Globus pallidus (tissue), 1 donor: ENCODE measurements at regions not wholly inside any gene's neighbourhood (a gene's known extent, or its start where the extent isn't known, plus 50 kb on each side); places are given as distances from the start of the nearest gene placed in this dataset.
A peak's percentile ranks its signal among the peaks of the same experiment; 100 is the strongest.

Source experiments
- DNase-seq: peaks from one replicate; pipeline ENCODE4 v3.0.0-alpha.2; 2015; ENCODE audit warnings: low spot score

DNA sequence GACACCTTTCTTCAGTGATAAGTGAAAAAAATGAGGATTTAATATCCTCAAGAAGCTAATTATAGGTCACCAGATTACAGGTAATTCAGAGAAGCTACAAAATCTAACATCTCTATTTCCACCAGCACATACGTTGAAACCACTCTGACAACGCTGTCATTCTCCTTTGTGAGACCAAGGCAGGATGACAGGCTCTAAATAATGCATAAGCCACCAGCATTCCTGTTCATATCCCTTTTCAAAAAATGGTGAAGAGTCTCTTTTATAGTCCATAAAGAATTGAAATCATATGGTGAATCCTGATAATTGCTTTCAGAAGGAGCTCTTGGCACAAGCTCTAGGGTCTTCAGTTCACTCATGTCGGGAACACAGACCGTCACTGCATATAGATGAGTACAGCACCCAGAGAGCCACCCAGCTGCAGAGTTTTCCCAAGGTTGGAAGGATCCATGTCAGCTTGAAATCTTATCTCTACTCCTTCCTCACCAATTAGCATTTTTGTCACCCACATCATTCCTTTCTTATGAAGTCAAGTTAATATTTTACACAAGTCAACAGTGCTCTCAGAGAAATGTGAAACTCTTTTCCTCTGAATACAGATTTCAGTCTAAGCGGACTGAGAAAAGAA, 431.4 kb downstream of the TBC1D4 start:
- DNase-seq, result no peak

DNA sequence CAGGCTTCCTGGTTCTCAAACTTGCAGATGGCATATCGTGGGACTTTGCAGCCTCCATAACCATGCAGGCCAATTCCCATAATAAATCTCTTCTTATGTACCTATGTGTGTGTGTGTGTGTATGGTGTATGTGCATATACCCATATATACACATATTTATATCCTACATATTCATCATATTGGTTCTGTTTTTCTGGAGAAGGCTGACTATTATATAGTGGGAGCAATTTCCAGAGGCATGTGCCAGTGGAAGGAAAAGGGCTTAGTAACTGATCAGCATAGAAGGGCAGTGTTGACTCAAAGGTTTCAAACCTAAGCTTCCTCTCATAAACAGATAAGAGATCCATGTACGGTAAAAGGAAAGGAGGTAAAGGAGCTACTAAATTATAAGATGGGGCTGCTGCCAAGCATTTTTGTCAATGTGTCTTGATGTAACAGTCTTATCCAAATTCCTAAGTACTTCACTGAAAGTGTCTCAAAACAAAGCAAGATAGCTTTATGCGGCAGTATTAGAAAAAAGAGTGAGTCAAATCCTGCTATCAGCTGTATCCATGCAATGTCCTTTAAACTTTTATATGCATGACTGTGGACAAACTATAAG, 432.1 kb downstream of the TBC1D4 start:
- DNase-seq, result no peak

DNA sequence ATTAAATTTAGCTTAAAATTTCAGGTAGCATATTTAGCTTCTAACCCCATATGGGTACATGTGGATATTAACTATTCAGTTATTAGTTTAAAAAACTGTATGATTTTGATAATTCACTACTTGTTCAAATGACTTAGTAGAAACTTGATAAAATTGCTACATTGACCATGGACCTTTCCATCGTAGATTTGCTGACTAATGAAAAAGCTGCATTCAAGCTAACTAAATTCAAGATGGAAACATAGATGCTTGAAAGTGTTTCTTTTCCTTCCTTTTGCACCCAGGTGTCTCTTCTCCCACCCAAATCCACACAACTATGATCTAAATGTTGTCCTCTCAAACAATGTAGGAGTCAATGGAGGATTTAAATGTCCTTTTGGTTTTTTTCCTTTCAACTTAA, 439.2 kb downstream of the TBC1D4 start:
- no peak for DNase-seq

DNA sequence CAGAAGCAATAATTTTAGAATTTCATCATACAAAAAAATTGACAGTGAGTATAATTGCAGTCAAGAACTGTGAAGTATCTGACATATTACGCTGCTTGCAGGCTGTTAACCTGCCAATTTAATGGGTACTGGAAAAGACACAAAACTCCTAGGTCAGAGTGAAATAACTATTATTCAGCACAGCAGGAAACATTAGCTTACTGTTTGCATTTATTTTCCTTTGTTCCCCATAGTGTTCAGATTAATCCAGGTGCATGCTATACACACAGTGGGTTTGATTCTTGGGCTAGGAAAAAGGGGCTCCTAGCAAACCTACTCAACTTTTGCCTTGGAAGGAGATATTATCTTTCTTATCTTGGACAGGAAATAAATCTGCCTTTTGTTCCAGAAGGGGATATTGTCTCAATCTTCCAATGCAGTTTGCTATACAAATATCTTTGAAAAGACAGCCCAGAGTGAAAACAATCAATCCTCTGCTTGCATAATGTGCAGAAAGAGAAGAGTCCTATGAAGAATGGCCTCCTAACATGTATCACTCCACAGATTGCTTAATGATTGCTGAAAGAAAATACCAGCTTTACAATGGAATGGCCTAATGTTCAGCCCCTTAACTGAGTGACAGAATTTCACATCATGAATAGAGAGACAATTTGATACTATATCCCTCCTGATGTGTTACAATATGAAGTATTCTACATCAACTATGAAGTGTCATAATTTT, 443.4 kb downstream of the TBC1D4 start:
- DNase-seq, result no peak

DNA sequence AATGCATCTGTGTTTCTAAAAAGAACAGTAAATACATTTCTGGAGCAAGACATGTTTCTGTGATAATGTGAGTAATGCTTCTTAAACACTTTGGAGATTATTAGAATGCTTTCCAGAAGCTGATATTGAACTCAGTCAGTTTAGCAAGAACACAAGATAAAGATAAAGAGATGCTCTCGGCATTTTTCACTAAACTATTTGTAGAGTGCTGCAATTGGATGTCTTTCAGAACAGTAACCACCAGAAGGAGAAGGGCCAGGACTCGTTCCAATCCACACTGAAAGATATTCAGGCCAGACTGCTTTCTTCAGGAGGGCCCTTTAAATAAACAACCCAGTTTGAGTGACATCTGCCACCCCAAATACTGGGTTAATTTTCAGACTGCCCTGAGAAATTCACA, 456.0 kb downstream of the TBC1D4 start:
- no peak for DNase-seq

DNA sequence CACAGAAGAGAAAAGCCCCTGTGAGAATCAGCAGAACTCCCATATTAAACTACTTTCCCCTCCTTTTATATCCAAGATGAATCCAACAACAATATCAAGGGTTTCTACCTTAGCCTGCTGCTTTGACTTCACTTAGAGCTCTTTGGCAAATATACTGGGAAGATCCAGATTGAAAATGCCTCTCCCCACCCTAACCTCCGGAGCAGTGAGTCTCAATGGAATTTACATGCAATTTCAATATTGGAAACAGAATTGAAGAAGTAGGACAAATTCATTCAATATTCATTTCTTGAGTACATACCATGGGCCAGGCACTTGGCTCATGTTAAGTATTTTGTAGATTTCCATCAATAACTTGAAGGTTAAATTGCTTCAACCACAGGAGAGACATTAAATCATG, 457.4 kb downstream of the TBC1D4 start:
- no peak for DNase-seq

DNA sequence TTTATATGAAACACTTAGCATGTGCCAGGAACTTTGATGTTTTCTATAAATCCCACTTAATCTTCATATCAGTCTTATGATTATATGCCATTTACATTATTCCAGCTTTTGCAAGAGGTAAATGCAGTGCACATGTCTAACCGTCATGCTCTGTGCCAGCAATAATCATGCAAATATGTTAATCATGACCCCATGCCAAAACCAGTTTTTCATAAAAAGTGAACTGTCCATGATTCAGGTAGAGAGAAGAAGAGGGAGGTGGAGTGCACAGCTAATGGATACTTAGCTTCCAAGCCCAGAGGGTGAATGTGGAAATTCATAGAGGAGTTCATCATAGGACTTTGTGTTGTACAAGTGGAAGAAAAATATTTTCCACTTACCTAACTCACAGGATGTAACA, 458.4 kb downstream of the TBC1D4 start:
- DNase-seq, result no peak

DNA sequence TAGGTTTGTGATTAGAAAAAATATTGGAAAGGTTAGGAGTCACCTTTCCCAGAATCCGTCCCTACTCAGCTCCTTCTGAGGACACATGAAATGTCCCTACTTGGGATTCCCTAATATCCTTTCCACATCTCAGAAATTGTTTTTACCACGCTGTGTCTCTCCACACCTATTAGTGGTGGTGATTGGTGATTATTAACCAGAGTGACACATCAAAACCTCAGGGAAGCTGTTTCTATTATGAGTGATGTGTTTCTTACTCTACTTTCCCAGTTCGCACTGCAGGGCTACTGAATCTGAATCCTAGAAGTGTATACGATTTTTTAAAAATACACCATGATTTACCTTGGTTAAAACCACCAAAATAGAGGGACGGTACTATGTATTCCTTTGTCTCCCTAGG, 460.8 kb downstream of the TBC1D4 start:
- no peak for DNase-seq

DNA sequence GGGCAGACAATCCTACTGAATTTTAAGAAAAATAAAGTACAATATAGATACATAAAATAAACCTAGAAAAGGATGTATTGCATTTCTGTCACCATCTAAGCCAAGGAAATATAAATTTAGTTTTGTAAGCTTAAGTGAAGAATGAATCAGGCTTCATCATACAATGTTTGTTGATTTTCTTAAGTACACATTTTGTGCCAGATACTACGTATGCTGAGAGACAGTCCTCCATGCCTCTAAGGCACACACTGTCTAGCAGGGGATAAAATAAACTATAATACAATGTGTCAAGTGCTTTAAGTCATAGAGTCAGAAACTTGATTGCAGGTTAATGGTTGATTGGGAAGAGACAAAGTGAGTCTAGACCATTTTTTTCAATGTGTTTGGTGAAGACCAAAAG, 465.7 kb downstream of the TBC1D4 start:
- DNase-seq, result no peak

DNA sequence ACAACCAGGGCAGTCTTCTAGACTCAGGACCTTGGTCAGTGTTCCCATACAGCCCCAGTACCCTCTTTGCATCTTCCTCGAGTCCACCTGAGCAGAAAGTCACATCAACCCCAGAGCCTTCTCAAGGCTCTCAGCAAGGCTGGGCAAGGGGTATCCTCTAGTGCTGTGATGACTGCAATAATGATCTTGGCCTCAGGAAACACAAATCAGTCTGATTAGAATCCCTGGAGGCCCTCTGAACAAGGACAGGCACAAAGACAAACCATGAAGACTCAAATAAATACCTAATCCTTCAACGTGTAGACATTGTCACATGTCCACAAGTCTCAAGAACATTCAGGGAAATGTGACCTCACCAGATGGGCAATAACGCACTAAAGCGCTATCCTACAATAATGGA, 468.2 kb downstream of the TBC1D4 start:
- no peak for DNase-seq

DNA sequence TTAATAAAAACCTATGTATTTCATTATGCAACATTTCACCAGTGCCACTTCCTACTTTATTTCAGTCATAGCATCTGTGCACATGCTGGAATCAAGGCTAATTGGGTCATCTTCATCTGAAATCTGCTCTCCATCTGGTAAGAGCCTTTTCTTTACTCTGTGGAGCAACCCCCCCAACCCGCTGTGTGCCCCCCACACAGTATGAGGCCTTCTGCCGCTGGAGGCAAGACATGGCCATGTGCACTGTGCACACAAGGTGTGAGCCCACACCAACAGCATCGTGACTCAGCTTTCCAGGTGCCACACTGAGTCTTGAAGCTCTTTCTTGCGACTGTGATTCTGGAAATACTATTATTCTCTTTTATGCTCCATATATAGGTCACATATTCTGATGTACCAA, 471.0 kb downstream of the TBC1D4 start:
- DNase-seq, result no peak

DNA sequence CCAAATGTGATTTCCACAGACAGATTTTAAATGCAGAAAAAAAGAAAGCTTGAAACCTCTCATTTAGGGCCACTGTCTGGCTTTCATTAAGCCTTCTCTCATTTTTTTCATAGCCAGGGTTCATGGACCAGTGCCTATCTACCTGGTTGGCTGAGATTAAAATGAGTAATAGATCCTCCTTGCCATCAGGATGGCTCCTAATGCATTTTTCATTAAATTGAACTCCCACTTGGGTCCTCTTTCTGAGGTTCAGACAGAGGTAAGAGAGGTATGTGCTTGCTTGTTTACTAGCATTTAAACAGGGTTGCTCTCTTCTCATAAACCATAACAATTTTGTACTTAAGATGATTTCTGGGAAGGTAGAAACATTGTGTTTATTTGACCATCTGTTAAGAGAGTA, 473.0 kb downstream of the TBC1D4 start:
- no peak for DNase-seq

DNA sequence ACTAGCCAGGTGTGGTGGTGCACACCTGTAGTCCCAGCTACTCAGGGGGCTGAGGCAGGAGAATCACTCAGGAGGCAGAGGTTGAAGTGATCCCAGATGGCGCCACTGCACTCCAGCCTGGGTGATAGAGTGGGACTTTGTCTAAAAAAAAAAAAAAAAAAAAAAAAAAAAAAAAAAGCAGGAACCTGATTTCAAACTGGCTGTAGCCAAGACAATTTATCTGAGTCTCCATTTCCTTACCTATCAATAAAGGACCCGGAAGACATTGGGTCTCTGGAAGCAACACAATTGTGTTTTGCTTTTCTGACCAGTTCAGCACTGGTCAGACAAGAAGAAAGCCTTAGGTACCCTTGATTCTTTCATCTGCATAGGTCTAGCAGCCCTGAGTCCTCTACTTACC, 491.0 kb downstream of the TBC1D4 start:
- DNase-seq, result no peak

DNA sequence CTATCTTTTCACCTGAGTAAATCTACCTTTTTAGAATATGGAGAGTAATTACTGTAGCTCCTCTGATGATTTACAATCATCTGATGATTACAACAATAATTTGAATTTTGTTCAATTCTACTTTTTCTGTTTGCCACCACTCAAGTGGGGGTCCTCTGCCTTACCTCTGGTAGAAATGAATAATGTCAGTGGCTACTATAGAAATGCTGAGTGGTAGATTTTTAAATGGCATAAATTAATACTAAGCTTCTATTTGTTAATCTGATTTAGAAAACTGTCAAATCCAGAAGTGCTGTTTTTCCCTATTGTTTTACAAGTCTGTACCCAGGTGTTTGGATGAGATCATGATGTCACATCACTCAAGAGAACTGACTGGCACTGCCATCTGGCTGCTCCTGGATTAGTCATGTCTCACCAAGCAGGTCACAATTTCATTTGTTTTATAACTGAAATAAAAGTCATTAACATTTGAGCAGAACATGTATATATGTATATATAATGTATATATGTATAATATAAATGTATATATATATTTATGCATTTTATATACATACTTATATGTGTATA, 494.8 kb downstream of the TBC1D4 start:
- DNase-seq, result no peak

DNA sequence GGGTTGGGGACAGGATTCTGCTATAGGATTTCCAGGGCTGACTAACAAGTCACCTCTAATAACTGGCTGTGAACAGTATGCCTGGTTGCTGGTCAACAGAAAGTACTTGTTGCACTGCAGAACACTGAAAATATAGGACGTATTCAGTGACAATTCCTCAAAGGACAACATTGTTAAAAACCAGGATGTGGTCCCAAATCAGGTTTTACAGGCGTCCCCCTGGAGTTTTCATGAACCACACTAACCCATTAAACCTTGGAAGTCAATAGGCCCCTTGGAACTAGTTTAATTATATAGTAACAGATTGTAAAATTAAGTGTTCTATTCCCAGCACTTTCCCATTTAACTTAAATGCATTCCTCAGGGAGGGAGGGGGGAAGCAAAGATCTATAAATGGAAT, 495.4 kb downstream of the TBC1D4 start:
- no peak for DNase-seq

DNA sequence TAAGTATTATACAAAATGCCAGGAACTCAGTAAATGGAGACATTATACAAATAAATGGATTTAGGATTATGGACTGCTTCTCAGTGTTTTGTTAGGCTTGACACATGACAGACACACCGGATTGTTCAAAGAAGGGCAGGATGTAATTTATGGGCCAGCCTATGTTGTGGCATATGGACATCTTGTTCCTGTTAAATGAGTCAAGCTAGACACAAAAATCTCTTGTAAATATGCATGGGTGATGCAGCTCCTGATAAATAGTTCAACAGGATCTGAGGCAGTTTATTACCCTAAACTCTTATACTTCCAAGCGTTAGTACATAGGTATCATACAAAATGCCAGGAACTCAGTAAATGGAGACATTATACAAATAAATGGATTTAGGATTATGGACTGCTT, 502.3 kb downstream of the TBC1D4 start:
- DNase-seq, result no peak

DNA sequence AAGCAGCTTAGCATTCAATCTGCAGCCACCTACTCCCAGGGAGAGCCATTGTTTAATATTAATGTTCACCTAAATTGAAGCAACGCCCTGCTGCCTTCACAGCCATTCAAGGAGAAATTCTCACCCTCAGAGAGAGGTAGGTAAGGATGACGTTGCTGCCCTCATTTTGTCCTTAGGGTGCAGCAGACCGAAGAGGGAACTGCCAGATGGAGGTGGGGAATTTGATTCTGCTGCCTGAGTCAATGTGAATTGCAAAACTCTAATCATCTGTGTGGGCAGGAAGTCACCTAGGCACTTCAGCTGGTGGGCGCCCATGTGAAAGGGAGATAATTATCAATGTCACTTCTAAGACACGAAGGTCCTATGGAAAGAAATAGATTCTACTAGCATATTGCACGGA, 503.4 kb downstream of the TBC1D4 start:
- DNase-seq, result no peak

DNA sequence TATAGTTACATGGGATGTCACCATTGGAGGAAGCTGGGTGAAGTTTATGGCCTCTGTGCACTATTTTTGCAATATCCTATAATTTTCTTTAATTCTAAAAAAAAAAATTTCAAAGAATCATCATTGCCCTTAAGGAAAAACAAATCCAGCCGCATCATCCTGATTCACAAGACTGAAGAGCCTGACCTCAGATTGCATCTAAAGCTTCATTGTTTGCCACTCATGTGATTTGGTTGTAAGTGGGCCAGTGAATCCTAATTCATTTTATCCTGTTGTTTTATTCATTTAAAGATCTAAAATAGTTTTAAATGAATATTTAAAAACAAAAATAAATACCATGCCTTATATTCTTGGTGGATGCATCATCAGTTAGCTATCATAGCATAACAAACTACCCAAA, 504.5 kb downstream of the TBC1D4 start:
- DNase-seq, result peak; percentile 40

DNA sequence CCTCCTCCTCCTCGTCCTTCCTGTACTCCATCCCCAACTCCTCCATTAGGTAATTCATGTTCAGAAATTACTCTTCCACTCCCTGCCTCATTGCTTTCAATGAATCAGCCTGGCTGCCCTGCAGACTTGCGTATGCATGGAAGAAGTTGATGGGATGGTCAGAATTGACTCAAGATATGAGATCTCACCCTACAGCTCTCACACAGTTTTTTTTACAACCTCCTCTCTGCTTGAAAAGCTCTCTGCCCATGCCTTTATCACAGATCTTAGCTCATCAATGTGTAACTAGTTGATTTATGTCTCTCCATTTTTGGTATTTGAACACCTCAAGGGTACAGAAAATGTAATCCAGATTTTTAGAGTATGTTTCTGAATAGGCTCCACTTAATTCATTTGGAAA, 506.9 kb downstream of the TBC1D4 start:
- no peak for DNase-seq

DNA sequence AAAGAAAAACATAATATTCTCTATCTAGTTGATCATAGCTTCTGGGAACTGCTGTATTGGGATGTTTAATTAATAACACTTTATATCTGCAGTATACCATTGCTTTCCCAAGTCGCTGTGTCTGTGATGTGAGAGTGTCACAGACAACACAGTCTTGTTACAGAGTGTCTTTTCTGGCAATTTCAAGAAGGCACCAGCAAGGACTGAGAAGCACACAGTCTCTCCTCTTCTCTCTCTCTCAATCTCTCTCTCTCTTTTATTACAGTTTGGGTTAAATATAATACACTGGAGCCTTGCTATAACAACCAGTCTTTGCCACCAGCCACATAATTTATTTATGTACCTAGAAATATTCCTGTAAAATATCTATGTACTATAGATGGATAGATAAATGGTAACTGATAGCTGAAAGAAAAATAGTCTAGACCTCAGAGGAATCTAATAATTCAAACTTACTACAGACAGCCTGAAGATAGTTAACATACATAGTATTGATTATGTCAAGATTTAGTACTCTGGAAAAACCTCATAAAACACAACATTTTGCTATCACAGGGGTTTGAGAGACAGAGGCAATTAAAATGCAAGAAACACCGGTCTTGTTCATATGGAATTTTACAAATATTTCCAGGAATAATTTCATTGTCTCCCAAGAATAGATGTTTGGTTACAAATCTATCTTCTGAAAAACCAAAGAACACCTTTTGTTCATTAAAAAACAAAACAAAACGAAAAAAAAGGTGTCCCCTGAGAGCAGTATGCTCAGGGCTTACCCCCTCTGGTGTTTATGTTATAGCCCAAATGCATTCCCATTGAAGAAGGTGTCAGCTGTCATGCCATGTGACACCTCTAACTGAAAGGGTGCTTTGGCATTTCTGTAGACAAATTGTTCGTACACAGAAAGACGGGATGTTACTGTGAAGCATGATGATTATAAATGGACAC, 507.8 kb downstream of the TBC1D4 start:
- no peak for DNase-seq

DNA sequence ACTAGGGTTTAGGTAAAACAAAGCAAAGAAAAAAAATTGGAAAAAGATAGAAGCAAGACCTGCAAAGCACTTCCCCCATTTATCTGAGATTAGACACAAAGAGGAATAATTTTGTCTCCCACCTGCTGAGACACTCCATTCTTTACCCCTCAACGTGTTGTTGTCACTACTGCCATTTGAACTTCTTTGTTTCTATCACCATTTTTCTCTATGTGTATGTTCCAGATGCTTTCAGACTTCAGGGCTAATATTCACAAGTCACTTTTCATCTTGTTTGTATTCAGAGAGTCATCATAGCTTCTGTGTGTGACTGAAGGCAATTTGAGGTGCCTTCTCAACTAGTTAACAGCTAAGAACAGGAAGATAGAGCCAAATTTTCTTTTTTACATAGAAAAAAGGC, 512.5 kb downstream of the TBC1D4 start:
- DNase-seq, result no peak

DNA sequence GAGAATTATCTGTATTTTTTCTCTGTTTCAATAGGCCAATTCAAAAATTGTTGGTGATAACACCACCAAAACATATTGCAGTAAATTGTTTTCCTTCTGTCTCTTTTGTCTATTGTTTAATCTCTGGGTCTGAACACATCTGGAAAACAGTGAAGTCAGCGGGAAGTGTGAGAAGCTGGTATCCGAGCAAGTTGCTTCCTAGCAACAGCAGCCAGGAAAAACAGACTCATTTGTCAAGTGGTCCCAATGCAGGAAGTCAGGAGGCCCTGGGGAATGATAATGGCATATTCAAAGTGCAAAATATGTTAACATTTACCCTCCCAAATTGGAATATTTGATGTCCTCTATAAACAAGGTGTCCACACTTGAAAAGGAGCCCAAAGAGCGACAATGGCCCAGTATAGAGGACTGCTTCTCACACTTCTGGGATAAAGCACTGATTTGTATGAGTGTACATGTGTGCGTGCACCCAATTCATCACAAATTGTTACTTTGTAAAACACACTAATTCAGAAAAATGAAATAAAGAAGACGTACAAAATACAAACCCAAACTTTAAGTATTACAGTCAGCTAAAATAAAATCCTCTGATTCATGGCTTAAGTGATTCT, 515.0 kb downstream of the TBC1D4 start:
- peak; percentile 76 for DNase-seq
